K562 (cell line): ENCODE measurements at regions not wholly inside any gene's neighbourhood (a gene's known extent, or its start where the extent isn't known, plus 50 kb on each side); places are given as distances from the start of the nearest gene placed in this dataset.

Experiments used
- BHLHE40 ChIP-seq: IDR thresholded peaks from 2 replicates; pipeline ENCODE4 v1.6.1; 2011; ENCODE audit warnings: low read length, improper control_type of control experiment
- CBX8 ChIP-seq: fragments of 200-600 bp; sonication (generic); IDR thresholded peaks from 2 replicates; pipeline ENCODE4 v1.6.1; 2012; ENCODE audit warnings: borderline replicate concordance, mixed run types, low read depth, mild to moderate bottlenecking, moderate library complexity, mixed read lengths, low read length, control low read depth, inconsistent platforms; ENCODE audit not compliant: poor library complexity, severe bottlenecking; ENCODE audit errors: extremely low read depth
- CEBPG ChIP-seq, 3 experiments: fragments of 200-800 bp in 1 of 3; sonication (Bioruptor generic) in 1 of 3; sonication (generic) in 1 of 3; formaldehyde crosslinking in 1 of 3; IDR thresholded peaks in 2 of 3; conservative IDR thresholded peaks in 1 of 3; 2 replicates each; pipeline versions ENCODE4 v1.6.1 to v1.8.0; 2016 to 2022; ENCODE audit warnings: missing compliant biosample characterization in 2 of 3, missing genetic modification characterization in 2 of 3, mild to moderate bottlenecking in 1 of 3, missing genetic modification reagents in 1 of 3
- HDAC1 ChIP-seq, 2 experiments: fragments of 450-650 bp; IDR thresholded peaks; 2 replicates each; pipeline ENCODE4 v1.6.1; 2016 to 2017; ENCODE audit warnings: inconsistent platforms in 1 of 2, mild to moderate bottlenecking in 1 of 2, moderate library complexity in 1 of 2
- HDAC8 ChIP-seq: fragments of 450-650 bp; IDR thresholded peaks from 2 replicates; pipeline ENCODE4 v1.6.1; 2016; ENCODE audit warnings: mild to moderate bottlenecking, missing genetic modification characterization, moderate library complexity, missing compliant biosample characterization
- HSF4 ChIP-seq: fragments of 250-450 bp; sonication (Bioruptor Pico); IDR thresholded peaks from 2 replicates; pipeline ENCODE4 v2.1.2; 2022; ENCODE audit warnings: mild to moderate bottlenecking, moderate library complexity, borderline replicate concordance
- KDM5B ChIP-seq: fragments of 200-600 bp; sonication (generic); IDR thresholded peaks from 2 replicates; pipeline ENCODE4 v1.6.1; 2012; ENCODE audit warnings: low read depth, mild to moderate bottlenecking, moderate library complexity, low read length, control low read depth, inconsistent platforms; ENCODE audit not compliant: insufficient replicate concordance
- KLF1 ChIP-seq: fragments of 450-650 bp; IDR thresholded peaks from 2 replicates; pipeline ENCODE4 v1.6.1; 2016; ENCODE audit warnings: missing genetic modification characterization, missing compliant biosample characterization
- SMAD3 ChIP-seq: fragments of 450-650 bp; formaldehyde crosslinking; conservative IDR thresholded peaks from 2 replicates; pipeline ENCODE4 v1.4.0; 2020; ENCODE audit warnings: mild to moderate bottlenecking
- SP1 ChIP-seq: sonication (generic); formaldehyde crosslinking; IDR thresholded peaks from 2 replicates; pipeline ENCODE4 v1.8.1; 2022; ENCODE audit warnings: mild to moderate bottlenecking, missing genetic modification reagents
- SREBF1 ChIP-seq: fragments of 150-350 bp; IDR thresholded peaks from 2 replicates; pipeline ENCODE4 v1.6.1; 2014; ENCODE audit warnings: antibody characterized with exemption, low read depth, low read length, borderline replicate concordance
- STAG1 ChIP-seq: sonication (generic); formaldehyde crosslinking; IDR thresholded peaks from 2 replicates; pipeline ENCODE4 v1.5.0; 2020; ENCODE audit warnings: missing genetic modification reagents, borderline replicate concordance
- ZEB2 ChIP-seq: fragments of 450-650 bp; IDR thresholded peaks from 2 replicates; pipeline ENCODE4 v1.6.1; 2016
- ZNF347 ChIP-seq: fragments of 450-650 bp; formaldehyde crosslinking; IDR thresholded peaks from 2 replicates; pipeline ENCODE4 v1.4.0; 2020; ENCODE audit warnings: low read depth, mild to moderate bottlenecking, moderate library complexity
- ZNF41 ChIP-seq: fragments of 250-450 bp; sonication (Bioruptor Pico); conservative IDR thresholded peaks from 2 replicates; pipeline ENCODE4 v1.4.0; 2020; ENCODE audit warnings: mild to moderate bottlenecking
- ZNF561 ChIP-seq: fragments of 450-650 bp; formaldehyde crosslinking; conservative IDR thresholded peaks from 2 replicates; pipeline ENCODE4 v1.4.0; 2020; ENCODE audit warnings: mild to moderate bottlenecking, moderate library complexity
- ZNF707 ChIP-seq: fragments of 250-450 bp; sonication (Bioruptor Pico); conservative IDR thresholded peaks from 2 replicates; pipeline ENCODE4 v1.8.0; 2022; ENCODE audit warnings: inconsistent platforms, mild to moderate bottlenecking, moderate library complexity
- TF ChIP-seq, protein P1 (sequence below): sonication (generic); formaldehyde crosslinking; IDR thresholded peaks from 2 replicates; pipeline ENCODE4 v1.8.1; 2023; ENCODE audit warnings: mild to moderate bottlenecking, missing genetic modification reagents
- TF ChIP-seq, protein P2 (sequence below): fragments of 450-650 bp; IDR thresholded peaks from 2 replicates; pipeline ENCODE4 v1.7.1; 2018; ENCODE audit warnings: mild to moderate bottlenecking, low read depth; ENCODE audit not compliant: partially characterized antibody
- TF ChIP-seq, protein P3 (sequence below): sonication (generic); formaldehyde crosslinking; IDR thresholded peaks from 2 replicates; pipeline ENCODE4 v1.9.0; 2022; ENCODE audit warnings: mild to moderate bottlenecking, missing genetic modification reagents

DNA sequence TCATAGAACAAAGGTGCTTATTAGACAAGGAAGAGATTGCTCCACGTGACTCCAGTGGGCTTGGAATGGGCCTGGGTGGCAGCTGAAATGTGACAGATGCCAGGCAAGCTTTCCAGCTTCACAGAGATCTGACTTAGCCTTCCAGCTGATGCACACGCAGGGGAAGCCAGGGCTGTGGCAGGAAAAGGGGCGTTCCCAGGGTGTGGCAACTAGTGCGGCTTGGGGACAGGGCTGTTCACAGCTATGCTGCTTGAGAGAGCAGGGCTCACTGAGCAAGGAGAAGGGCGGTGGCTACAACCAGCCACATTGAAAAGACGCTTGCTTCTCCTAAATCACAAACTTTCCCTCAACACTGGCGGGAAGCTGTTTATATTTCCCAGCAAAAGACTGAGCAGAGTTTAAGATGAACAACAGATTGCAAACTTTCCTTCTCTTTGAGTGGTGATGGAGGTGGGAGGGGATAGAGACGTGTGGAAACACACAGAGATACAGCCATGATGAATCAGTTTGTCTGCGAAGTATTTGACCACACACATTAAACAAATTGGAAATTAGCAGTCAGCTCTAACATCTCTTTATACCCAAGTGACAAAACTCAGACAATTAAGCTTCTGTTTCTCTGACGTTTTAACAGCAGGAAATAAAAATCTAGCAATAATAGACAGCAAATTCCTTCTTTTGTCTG lies 127.5 kb downstream of the BDH1 start (continued):
- TF ChIP-seq, protein P1, sequence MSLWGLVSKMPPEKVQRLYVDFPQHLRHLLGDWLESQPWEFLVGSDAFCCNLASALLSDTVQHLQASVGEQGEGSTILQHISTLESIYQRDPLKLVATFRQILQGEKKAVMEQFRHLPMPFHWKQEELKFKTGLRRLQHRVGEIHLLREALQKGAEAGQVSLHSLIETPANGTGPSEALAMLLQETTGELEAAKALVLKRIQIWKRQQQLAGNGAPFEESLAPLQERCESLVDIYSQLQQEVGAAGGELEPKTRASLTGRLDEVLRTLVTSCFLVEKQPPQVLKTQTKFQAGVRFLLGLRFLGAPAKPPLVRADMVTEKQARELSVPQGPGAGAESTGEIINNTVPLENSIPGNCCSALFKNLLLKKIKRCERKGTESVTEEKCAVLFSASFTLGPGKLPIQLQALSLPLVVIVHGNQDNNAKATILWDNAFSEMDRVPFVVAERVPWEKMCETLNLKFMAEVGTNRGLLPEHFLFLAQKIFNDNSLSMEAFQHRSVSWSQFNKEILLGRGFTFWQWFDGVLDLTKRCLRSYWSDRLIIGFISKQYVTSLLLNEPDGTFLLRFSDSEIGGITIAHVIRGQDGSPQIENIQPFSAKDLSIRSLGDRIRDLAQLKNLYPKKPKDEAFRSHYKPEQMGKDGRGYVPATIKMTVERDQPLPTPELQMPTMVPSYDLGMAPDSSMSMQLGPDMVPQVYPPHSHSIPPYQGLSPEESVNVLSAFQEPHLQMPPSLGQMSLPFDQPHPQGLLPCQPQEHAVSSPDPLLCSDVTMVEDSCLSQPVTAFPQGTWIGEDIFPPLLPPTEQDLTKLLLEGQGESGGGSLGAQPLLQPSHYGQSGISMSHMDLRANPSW (CRISPR knock-in tag), result 0 out of 2 replicates have a peak, but pooled peaks have one; percentile 51
- TF ChIP-seq BHLHE40, result 0 out of 2 replicates have a peak, but pooled peaks have one; percentile 13
- TF ChIP-seq CBX8, result no peak
- 0 out of 2 replicates have a peak, but pooled peaks have one; percentile 41 for TF ChIP-seq SP1
- TF ChIP-seq ZEB2, result no peak
- no peak for TF ChIP-seq ZNF707
- TF ChIP-seq, protein P2, sequence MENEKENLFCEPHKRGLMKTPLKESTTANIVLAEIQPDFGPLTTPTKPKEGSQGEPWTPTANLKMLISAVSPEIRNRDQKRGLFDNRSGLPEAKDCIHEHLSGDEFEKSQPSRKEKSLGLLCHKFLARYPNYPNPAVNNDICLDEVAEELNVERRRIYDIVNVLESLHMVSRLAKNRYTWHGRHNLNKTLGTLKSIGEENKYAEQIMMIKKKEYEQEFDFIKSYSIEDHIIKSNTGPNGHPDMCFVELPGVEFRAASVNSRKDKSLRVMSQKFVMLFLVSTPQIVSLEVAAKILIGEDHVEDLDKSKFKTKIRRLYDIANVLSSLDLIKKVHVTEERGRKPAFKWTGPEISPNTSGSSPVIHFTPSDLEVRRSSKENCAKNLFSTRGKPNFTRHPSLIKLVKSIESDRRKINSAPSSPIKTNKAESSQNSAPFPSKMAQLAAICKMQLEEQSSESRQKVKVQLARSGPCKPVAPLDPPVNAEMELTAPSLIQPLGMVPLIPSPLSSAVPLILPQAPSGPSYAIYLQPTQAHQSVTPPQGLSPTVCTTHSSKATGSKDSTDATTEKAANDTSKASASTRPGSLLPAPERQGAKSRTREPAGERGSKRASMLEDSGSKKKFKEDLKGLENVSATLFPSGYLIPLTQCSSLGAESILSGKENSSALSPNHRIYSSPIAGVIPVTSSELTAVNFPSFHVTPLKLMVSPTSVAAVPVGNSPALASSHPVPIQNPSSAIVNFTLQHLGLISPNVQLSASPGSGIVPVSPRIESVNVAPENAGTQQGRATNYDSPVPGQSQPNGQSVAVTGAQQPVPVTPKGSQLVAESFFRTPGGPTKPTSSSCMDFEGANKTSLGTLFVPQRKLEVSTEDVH, result no peak
- TF ChIP-seq CEBPG (CRISPR knock-in tag; IDR thresholded peaks at IDR 0.05), result no peak
- 0 out of 4 replicates have a peak, but pooled peaks of 1 of the 2 experiments have one; percentile 27 for TF ChIP-seq CEBPG (tag; conservative IDR thresholded peaks at IDR 0.05 in 1 of 2, IDR thresholded peaks at IDR 0.05 in 1 of 2)
- peak; percentile 41 for TF ChIP-seq KDM5B
- no peak for TF ChIP-seq ZNF561 (CRISPR knock-in tag)
- TF ChIP-seq HDAC8, result no peak
- TF ChIP-seq ZNF347 (CRISPR knock-in tag), result no peak
- TF ChIP-seq, protein P3, sequence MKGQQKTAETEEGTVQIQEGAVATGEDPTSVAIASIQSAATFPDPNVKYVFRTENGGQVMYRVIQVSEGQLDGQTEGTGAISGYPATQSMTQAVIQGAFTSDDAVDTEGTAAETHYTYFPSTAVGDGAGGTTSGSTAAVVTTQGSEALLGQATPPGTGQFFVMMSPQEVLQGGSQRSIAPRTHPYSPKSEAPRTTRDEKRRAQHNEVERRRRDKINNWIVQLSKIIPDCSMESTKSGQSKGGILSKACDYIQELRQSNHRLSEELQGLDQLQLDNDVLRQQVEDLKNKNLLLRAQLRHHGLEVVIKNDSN (CRISPR knock-in tag), result peak; percentile 63; the same call in 1 of the 2 replicates
- TF ChIP-seq STAG1 (CRISPR knock-in tag), result no peak
- TF ChIP-seq HDAC1 (IDR thresholded peaks at IDR 0.05), result no peak
- TF ChIP-seq HSF4 (CRISPR knock-in tag), result no peak
- TF ChIP-seq ZNF41 (CRISPR knock-in tag), result no peak
- TF ChIP-seq SREBF1, result no peak
- TF ChIP-seq SMAD3 (CRISPR knock-in tag), result no peak
- TF ChIP-seq KLF1 (tag), result peak; percentile 47; the same call in 1 of the 2 replicates
